GM12864 (cell line): ENCODE measurements at regions not wholly inside any gene's neighbourhood (a gene's known extent, or its start where the extent isn't known, plus 50 kb on each side); places are given as distances from the start of the nearest gene placed in this dataset.

Source experiments
- DNase-seq: peaks from one replicate; pipeline ENCODE4 v3.0.0-alpha.2; 2011; ENCODE audit warnings: low read depth
- H3K4me3 ChIP-seq: 2 replicates; pipeline ENCODE4 v1.5.1; 2011; ENCODE audit warnings: mild to moderate bottlenecking, low read depth, low read length, control low read depth
- CTCF ChIP-seq: IDR thresholded peaks from 2 replicates; pipeline ENCODE4 v1.5.1; 2011; ENCODE audit warnings: low read depth, mild to moderate bottlenecking, moderate library complexity, low read length, control low read depth, inconsistent platforms; ENCODE audit errors: missing control alignments

DNA sequence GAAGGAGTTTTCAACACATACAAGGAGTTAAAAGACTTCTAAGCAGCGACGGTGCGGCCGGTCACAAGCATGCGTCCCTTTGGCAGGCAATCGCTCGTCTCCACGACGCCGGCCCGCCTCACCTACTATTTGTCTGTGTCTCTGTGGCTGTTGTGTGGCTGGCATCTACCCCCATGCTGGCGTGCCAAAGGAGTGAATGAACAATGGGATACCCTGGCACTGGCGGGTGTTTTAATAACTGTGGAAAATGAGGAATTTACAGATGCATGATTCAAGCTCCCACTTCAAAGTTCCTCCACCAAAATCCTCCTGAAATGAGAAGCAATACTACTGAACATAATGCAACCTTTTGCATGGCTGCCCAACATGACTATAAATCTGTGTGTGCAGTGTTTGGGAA, 176.6 kb downstream of the KLF5 start:
- no peak for DNase-seq
- H3K4me3 ChIP-seq: no peak overlapping the region
- TF ChIP-seq CTCF: no peak

- no peak for TF ChIP-seq CTCF
- H3K4me3 ChIP-seq: no peak overlapping the region
- no peak for DNase-seq
These were observed 172.7 kb downstream of the KLF5 start for GRCh38 chr13:73231471-73231870.

GRCh38 chr13:73230716-73231115, 171.9 kb downstream of the KLF5 start:
- DNase-seq: no peak
- TF ChIP-seq CTCF: no peak
- no peak overlapping the region for H3K4me3 ChIP-seq

GRCh38 chr13:73228546-73228945, 169.7 kb downstream of the KLF5 start:
- DNase-seq: no peak
- no peak for TF ChIP-seq CTCF
- no peak overlapping the region for H3K4me3 ChIP-seq

- no peak for TF ChIP-seq CTCF
- H3K4me3 ChIP-seq: no peak overlapping the region
- DNase-seq: no peak
These were observed 167.2 kb downstream of the KLF5 start for GRCh38 chr13:73225990-73226389.

- no peak for TF ChIP-seq CTCF
- DNase-seq: no peak
- H3K4me3 ChIP-seq: no peak overlapping the region
These were observed 165.9 kb downstream of the KLF5 start for GRCh38 chr13:73224703-73225102.

DNA sequence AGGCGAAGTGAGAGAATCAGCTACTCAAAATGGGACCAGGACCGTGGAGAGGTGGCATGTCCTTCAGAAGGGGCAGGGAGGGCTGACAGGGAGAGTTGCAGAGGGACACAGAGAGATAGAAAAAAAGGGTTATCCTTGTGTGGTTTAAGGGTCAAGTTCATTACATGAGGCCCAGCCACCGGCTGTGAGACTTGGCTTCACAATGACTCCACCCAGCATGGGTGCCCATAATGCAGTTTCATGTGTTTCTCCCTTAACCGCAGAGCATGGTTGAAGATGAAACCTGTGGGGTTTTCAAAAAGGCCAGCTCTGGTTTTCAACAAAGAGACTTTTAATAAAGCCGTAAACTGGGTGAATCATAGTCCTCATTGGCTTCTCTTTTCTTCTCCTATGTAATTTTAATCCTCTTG, 164.6 kb downstream of the KLF5 start:
- TF ChIP-seq CTCF: no peak
- peak; percentile 26 for DNase-seq
- H3K4me3 ChIP-seq: no peak overlapping the region
